Vagina (tissue), 2 donors: ENCODE measurements at regions not wholly inside any gene's neighbourhood (a gene's known extent, or its start where the extent isn't known, plus 50 kb on each side); places are given as distances from the start of the nearest gene placed in this dataset.

ENCODE experiments used
- DNase-seq, 2 donors: peaks; one replicate each; pipeline ENCODE4 v3.0.0-alpha.2; 2017; ENCODE audit errors: extremely low spot score in 2 of 2
- H3K27ac ChIP-seq: fragments of 200-600 bp; sonication (generic); one replicate; pipeline ENCODE4 v1.5.1; 2019
- H3K27me3 ChIP-seq: fragments of 200-600 bp; sonication (generic); one replicate; pipeline ENCODE4 v1.5.1; 2019
- H3K36me3 ChIP-seq, 2 donors: fragments of 200-600 bp; sonication (generic); one replicate each; pipeline ENCODE4 v1.5.1; 2017 to 2019
- H3K4me1 ChIP-seq: fragments of 200-600 bp; sonication (generic); one replicate; pipeline ENCODE4 v1.5.1; 2019
- H3K4me3 ChIP-seq, 2 donors: fragments of 200-600 bp; sonication (generic); 1 replicate in 1 of 2; 2 replicates in 1 of 2; pipeline ENCODE4 v1.5.1; 2016 to 2019
- H3K9me3 ChIP-seq: fragments of 200-600 bp; sonication (generic); one replicate; pipeline ENCODE4 v1.5.1; 2019
- CTCF ChIP-seq, 3 experiments: fragments of 450-650 bp in 2 of 3; fragments of 200-600 bp in 1 of 3; sonication (generic) in 1 of 3; IDR thresholded peaks; one replicate each; pipeline ENCODE4 v1.5.1; 2017 to 2019; ENCODE audit warnings: antibody characterized with exemption in 3 of 3, mild to moderate bottlenecking in 2 of 3, moderate library complexity in 2 of 3
- POLR2A ChIP-seq, 2 donors: fragments of 450-650 bp; IDR thresholded peaks; one replicate each; pipeline ENCODE4 v1.6.1; 2017; ENCODE audit warnings: antibody characterized with exemption in 2 of 2, mild to moderate bottlenecking in 2 of 2, moderate library complexity in 2 of 2
- POLR2AphosphoS5 ChIP-seq, 2 donors: sonication (generic); formaldehyde crosslinking; IDR thresholded peaks; one replicate each; pipeline ENCODE4 v1.9.0; 2017; ENCODE audit warnings: antibody characterized with exemption in 2 of 2, mild to moderate bottlenecking in 2 of 2, low read depth in 1 of 2; ENCODE audit not compliant: insufficient read depth in 1 of 2
- intact Hi-C: fragments of 100-400 bp; cut with DNase I; formaldehyde crosslinking; loops from one replicate; pipeline ENCODE4 v1.15.1; 2023

- Histone ChIP-seq H3K36me3 (no peaks in the 10 kb centered on the region), H3K27me3 (no peaks in the 10 kb centered on the region), H3K9me3 (no peaks in the 10 kb centered on the region), H3K4me3 (no peak overlapping the region), H3K27ac (no peak overlapping the region), H3K4me1 (no peaks in the 10 kb centered on the region)
- no peak for DNase-seq
- TF ChIP-seq CTCF (IDR thresholded peaks at IDR 0.05) = no peak
- no peak for TF ChIP-seq POLR2A (IDR thresholded peaks at IDR 0.05)
- TF ChIP-seq POLR2AphosphoS5 (IDR thresholded peaks at IDR 0.05; ENCODE audit: insufficient read depth in 1 of 2, low read depth in 1 of 2) = no peak
- intact Hi-C loops = no loop called here
Measured at GRCh38 chr16:35146031-35146710, 1686.8 kb downstream of the TP53TG3F start.

- Histone ChIP-seq H3K27ac (no peak overlapping the region), H3K36me3 (no peaks in the 10 kb centered on the region), H3K9me3 (no peaks in the 10 kb centered on the region), H3K4me3 (no peak overlapping the region), H3K27me3 (no peaks in the 10 kb centered on the region), H3K4me1 (no peaks in the 10 kb centered on the region)
- DNase-seq = no peak
- TF ChIP-seq POLR2A (IDR thresholded peaks at IDR 0.05) (no peak), POLR2AphosphoS5 (IDR thresholded peaks at IDR 0.05; ENCODE audit: insufficient read depth in 1 of 2, low read depth in 1 of 2) (no peak), CTCF (IDR thresholded peaks at IDR 0.05) (no peak)
- intact Hi-C loops = no loop called here
Measured at GRCh38 chr16:35146723-35147458, 1687.5 kb downstream of the TP53TG3F start.

GRCh38 chr16:35147556-35148504 is 1688.4 kb downstream of the TP53TG3F start:
- Histone ChIP-seq H3K27ac (no peak overlapping the region), H3K4me1 (no peaks in the 10 kb centered on the region), H3K9me3 (no peaks in the 10 kb centered on the region), H3K4me3 (no peak overlapping the region), H3K27me3 (no peaks in the 10 kb centered on the region), H3K36me3 (no peaks in the 10 kb centered on the region)
- intact Hi-C loops = no loop called here
- no peak for DNase-seq
- TF ChIP-seq POLR2AphosphoS5 (IDR thresholded peaks at IDR 0.05; ENCODE audit: insufficient read depth in 1 of 2, low read depth in 1 of 2) = no peak

- Histone ChIP-seq H3K27ac (no peak overlapping the region), H3K36me3 (no peaks in the 10 kb centered on the region), H3K9me3 (no peaks in the 10 kb centered on the region), H3K27me3 (no peaks in the 10 kb centered on the region), H3K4me1 (no peaks in the 10 kb centered on the region), H3K4me3 (no peak overlapping the region)
- TF ChIP-seq POLR2AphosphoS5 (IDR thresholded peaks at IDR 0.05; ENCODE audit: insufficient read depth in 1 of 2, low read depth in 1 of 2) = no peak
- no peak for TF ChIP-seq POLR2A (IDR thresholded peaks at IDR 0.05)
- TF ChIP-seq CTCF (IDR thresholded peaks at IDR 0.05) = no peak
- DNase-seq = no peak
- intact Hi-C loops = no loop called here
Measured at GRCh38 chr16:35148748-35149147, 1689.3 kb downstream of the TP53TG3F start.

GRCh38 chr16:35149550-35149949 is 1690.1 kb downstream of the TP53TG3F start:
- Histone ChIP-seq H3K9me3 (no peaks in the 10 kb centered on the region), H3K27me3 (no peaks in the 10 kb centered on the region), H3K36me3 (no peaks in the 10 kb centered on the region), H3K4me3 (no peak overlapping the region), H3K27ac (no peak overlapping the region), H3K4me1 (no peaks in the 10 kb centered on the region)
- no peak for DNase-seq
- intact Hi-C loops = no loop called here
- no peak for TF ChIP-seq POLR2AphosphoS5 (IDR thresholded peaks at IDR 0.05; ENCODE audit: insufficient read depth in 1 of 2, low read depth in 1 of 2)
- no peak for TF ChIP-seq CTCF (IDR thresholded peaks at IDR 0.05)
- no peak for TF ChIP-seq POLR2A (IDR thresholded peaks at IDR 0.05)
